SK-N-SH (cell line): ENCODE measurements at regions not wholly inside any gene's neighbourhood (a gene's known extent, or its start where the extent isn't known, plus 50 kb on each side); places are given as distances from the start of the nearest gene placed in this dataset.

Source experiments
- CTCF ChIA-PET: fragments of 300-600, 350-600 bp; formaldehyde crosslinking; extraction: SDS; loops from one replicate; lab custom pipeline; 2021; lab: Yijun Ruan, JAX
- POLR2A ChIA-PET: fragments of 350-600 bp; sonication (Branson Sonifier 250); formaldehyde crosslinking; extraction: SDS; loops from one replicate; lab custom pipeline; 2020; ENCODE audit warnings: antibody characterized with exemption, inconsistent platforms; lab: Yijun Ruan, JAX
- DNase-seq: peaks from one replicate; pipeline ENCODE4 v3.0.0; 2012
- H2AFZ ChIP-seq: fragments of 200-600 bp; sonication (generic); 2 replicates; pipeline ENCODE4 v1.8.1; 2016; ENCODE audit warnings: antibody characterized with exemption, mild to moderate bottlenecking, low read depth
- H3F3A ChIP-seq: fragments of 200-600 bp; sonication (generic); replicated peaks from 2 replicates; pipeline ENCODE3; 2016; ENCODE audit warnings: antibody characterized with exemption, mild to moderate bottlenecking; ENCODE audit not compliant: insufficient read depth
- H3K27ac ChIP-seq, 2 experiments: fragments of 200-500 bp in 1 of 2; fragments of 200-600 bp in 1 of 2; sonication (Bioruptor generic) in 1 of 2; sonication (generic), shearing (Covaris generic) in 1 of 2; 2 replicates each; pipeline versions ENCODE4 v1.5.1 to v1.6.1; 2014 to 2016; ENCODE audit warnings: low read depth in 2 of 2, inconsistent platforms in 1 of 2, low read length in 1 of 2, mild to moderate bottlenecking in 1 of 2, mixed read lengths in 1 of 2
- H3K27me3 ChIP-seq: fragments of 200-600 bp; sonication (generic), shearing (Covaris generic); 2 replicates; pipeline ENCODE4 v1.6.1; 2016; ENCODE audit warnings: mixed run types; ENCODE audit not compliant: insufficient read depth
- H3K36me3 ChIP-seq, 2 experiments: fragments of 200-500 bp in 1 of 2; fragments of 200-600 bp in 1 of 2; sonication (Bioruptor generic) in 1 of 2; sonication (generic) in 1 of 2; replicated peaks in 1 of 2; 2 replicates each; pipeline versions ENCODE3 to v1.5.1; 2014 to 2016; ENCODE audit warnings: low read length in 1 of 2, mild to moderate bottlenecking in 1 of 2; ENCODE audit not compliant: insufficient read depth in 2 of 2, control insufficient read depth in 1 of 2
- H3K4me1 ChIP-seq, 2 experiments: fragments of 200-500 bp in 1 of 2; fragments of 200-600 bp in 1 of 2; sonication (Bioruptor generic) in 1 of 2; sonication (generic), shearing (Covaris generic) in 1 of 2; 2 replicates each; pipeline versions ENCODE4 v1.5.1 to v1.6.1; 2014 to 2016; ENCODE audit warnings: low read depth in 1 of 2, low read length in 1 of 2, mixed run types in 1 of 2; ENCODE audit not compliant: insufficient read depth in 2 of 2, control insufficient read depth in 1 of 2
- H3K4me2 ChIP-seq: fragments of 200-600 bp; sonication (generic), shearing (Covaris generic); 2 replicates; pipeline ENCODE4 v1.6.1; 2017; ENCODE audit warnings: mixed run types
- H3K4me3 ChIP-seq, 2 experiments: fragments of 200-500 bp in 1 of 2; fragments of 200-600 bp in 1 of 2; sonication (Bioruptor generic) in 1 of 2; sonication (generic), shearing (Covaris generic) in 1 of 2; 2 replicates each; pipeline versions ENCODE4 v1.5.1 to v1.8.1; 2014 to 2016; ENCODE audit warnings: low read depth in 2 of 2, inconsistent platforms in 1 of 2, low read length in 1 of 2, mild to moderate bottlenecking in 1 of 2, mixed read lengths in 1 of 2, moderate library complexity in 1 of 2
- H3K79me2 ChIP-seq: fragments of 200-600 bp; sonication (generic); 2 replicates; pipeline ENCODE4 v1.8.1; 2017; ENCODE audit warnings: mild to moderate bottlenecking; ENCODE audit not compliant: insufficient read depth
- H3K9ac ChIP-seq: fragments of 200-600 bp; sonication (generic); 2 replicates; pipeline ENCODE4 v1.6.1; 2017; ENCODE audit warnings: mixed run types
- H3K9me2 ChIP-seq: fragments of 200-600 bp; sonication (generic); 2 replicates; pipeline ENCODE4 v1.6.1; 2017; ENCODE audit warnings: mixed run types
- H3K9me3 ChIP-seq: fragments of 200-600 bp; sonication (generic); 2 replicates; pipeline ENCODE4 v1.6.1; 2017; ENCODE audit warnings: mixed run types, mild to moderate bottlenecking, moderate library complexity
- H4K20me1 ChIP-seq: fragments of 200-600 bp; sonication (generic); 2 replicates; pipeline ENCODE4 v1.6.1; 2017; ENCODE audit warnings: mild to moderate bottlenecking, mixed run types; ENCODE audit not compliant: insufficient read depth
- CHD2 ChIP-seq: fragments of 150-350 bp; IDR thresholded peaks from 2 replicates; pipeline ENCODE4 v1.6.1; 2018; ENCODE audit warnings: low read length; ENCODE audit not compliant: partially characterized antibody
- ELF1 ChIP-seq: IDR thresholded peaks from 2 replicates; pipeline ENCODE4 v1.4.0; 2012
- EP300 ChIP-seq, 2 experiments: IDR thresholded peaks; 2 replicates each; pipeline versions ENCODE4 v1.4.0 to v1.6.1; 2012; ENCODE audit warnings: borderline replicate concordance in 1 of 2, low read depth in 1 of 2, low read length in 1 of 2
- EZH2phosphoT487 ChIP-seq: fragments of 200-600 bp; sonication (generic); IDR thresholded peaks from 2 replicates; pipeline ENCODE4 v1.6.1; 2017; ENCODE audit warnings: low read depth, mixed run types, mild to moderate bottlenecking, antibody characterized with exemption, moderate library complexity, borderline replicate concordance
- GABPA ChIP-seq: IDR thresholded peaks from 2 replicates; pipeline ENCODE4 v1.4.0; 2012; ENCODE audit warnings: low read depth, mild to moderate bottlenecking
- GATA2 ChIP-seq: sonication (generic); formaldehyde crosslinking; IDR thresholded peaks from 2 replicates; pipeline ENCODE4 v1.5.0; 2020; ENCODE audit warnings: mild to moderate bottlenecking, missing genetic modification reagents
- JUND ChIP-seq: IDR thresholded peaks from 2 replicates; pipeline ENCODE4 v1.4.0; 2012
- MEF2A ChIP-seq: IDR thresholded peaks from 2 replicates; pipeline ENCODE4 v1.4.0; 2012; ENCODE audit warnings: low read depth, borderline replicate concordance
- MXI1 ChIP-seq: IDR thresholded peaks from 2 replicates; pipeline ENCODE4 v1.6.1; 2012; ENCODE audit warnings: mild to moderate bottlenecking, low read depth, low read length, improper control_type of control experiment
- RAD21 ChIP-seq: IDR thresholded peaks from 2 replicates; pipeline ENCODE4 v1.6.1; 2012; ENCODE audit warnings: mild to moderate bottlenecking, low read length
- RCOR1 ChIP-seq: fragments of 150-350 bp; IDR thresholded peaks from 2 replicates; pipeline ENCODE4 v1.6.1; 2017; ENCODE audit warnings: antibody characterized with exemption, low read length
- SMC3 ChIP-seq: IDR thresholded peaks from 2 replicates; pipeline ENCODE4 v1.6.1; 2012; ENCODE audit warnings: low read depth, low read length, improper control_type of control experiment
- TAF1 ChIP-seq: IDR thresholded peaks from 2 replicates; pipeline ENCODE4 v1.6.1; 2012; ENCODE audit warnings: low read depth, mild to moderate bottlenecking, low read length, moderate library complexity, borderline replicate concordance
- TEAD4 ChIP-seq: IDR thresholded peaks from 2 replicates; pipeline ENCODE4 v1.4.0; 2012; ENCODE audit warnings: mild to moderate bottlenecking, borderline replicate concordance; ENCODE audit not compliant: insufficient read depth
- YY1 ChIP-seq: IDR thresholded peaks from 2 replicates; pipeline ENCODE4 v1.4.0; 2012; ENCODE audit warnings: low read depth, mild to moderate bottlenecking
- WGBS: methylation state at CpG from one replicate; pipeline ENCODE4 v1.1.6; 2017; ENCODE audit warnings: low lambda C conversion rate; 5-methylcytosine and 5-hydroxymethylcytosine counted together
- TF ChIP-seq, protein P1 (sequence below): IDR thresholded peaks from 2 replicates; pipeline ENCODE4 v1.4.0; 2012; ENCODE audit warnings: low read depth
- TF ChIP-seq, protein P2 (sequence below): fragments of 200-600 bp; sonication (generic); IDR thresholded peaks from 2 replicates; pipeline ENCODE4 v1.6.1; 2017; ENCODE audit warnings: antibody characterized with exemption, mild to moderate bottlenecking, moderate library complexity
- TF ChIP-seq, protein P3 (sequence below): IDR thresholded peaks from 2 replicates; pipeline ENCODE4 v1.6.1; 2012; ENCODE audit warnings: mild to moderate bottlenecking, low read depth, low read length, moderate library complexity
- TF ChIP-seq, protein P4 (sequence below): IDR thresholded peaks from 2 replicates; pipeline ENCODE4 v1.4.0; 2012; ENCODE audit warnings: low read depth, borderline replicate concordance

DNA sequence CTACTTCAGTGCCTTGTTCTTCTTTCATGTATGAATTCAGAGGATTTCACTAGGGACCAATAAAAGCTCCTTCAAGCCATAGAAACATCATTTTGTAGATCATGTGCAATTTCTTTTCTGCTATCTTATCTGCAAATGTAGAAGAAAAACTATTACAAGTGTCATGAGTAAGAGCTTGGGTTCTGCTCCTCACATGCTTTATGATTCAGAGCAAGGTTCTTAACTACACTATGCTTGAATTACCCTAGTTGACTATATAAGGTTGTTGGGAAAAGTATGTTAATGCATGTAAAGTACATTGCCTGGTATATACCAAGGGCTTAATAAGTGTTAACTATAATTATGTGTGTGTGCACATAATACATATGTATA lies 91.4 kb upstream of the S1PR1 start:
- no peak overlapping the region for H3K4me2 ChIP-seq

DNA sequence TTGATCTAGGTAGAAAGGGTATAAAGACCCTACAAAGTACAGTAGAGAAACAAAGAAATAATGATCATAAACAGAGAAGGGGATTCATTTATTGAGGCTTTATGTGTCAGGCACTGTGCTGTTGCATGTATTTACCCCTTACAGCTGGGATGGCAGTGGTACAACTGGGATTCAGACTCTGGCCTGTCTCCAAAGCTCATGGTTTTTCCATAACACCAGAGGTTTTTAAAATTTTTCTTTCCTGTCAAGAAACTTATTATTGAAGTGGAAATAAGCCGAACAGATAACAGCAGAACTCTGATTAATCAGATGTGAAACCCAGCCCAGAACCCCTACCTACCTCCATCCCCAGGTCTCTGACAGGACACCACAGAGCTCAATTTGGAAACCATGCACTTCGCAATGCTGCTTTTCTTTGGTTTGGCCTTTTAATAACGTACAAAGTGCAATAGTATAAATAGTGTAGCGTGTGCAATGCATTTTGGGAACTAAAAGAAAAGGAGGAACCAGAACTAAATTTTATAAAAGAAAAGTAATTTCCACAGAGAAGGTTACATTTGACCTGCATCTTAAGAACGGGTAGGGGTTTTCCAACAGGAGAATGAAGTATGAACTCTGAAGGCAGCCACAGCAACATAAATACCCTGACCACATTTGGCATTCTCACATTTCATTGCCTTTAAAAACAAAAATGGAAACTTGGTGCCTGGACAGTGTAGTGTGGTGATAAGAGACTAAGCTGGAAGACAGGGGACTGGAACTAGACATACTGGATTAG lies 92.0 kb upstream of the S1PR1 start:
- ChIA-PET CTCF (interaction anchor here (1.1 kb wide), 1 partner anchor 9 kb away, joined by 3 read pairs; no protein-coding TSS in a partner anchor), POLR2A (no interaction called here)
- H2AFZ ChIP-seq = no peak overlapping the region
- no peaks in the 10 kb centered on the region for H3K9me2 ChIP-seq
- H3K4me2 ChIP-seq = no peak overlapping the region
- H3K36me3 ChIP-seq = no peaks in the 10 kb centered on the region
- no peaks in the 10 kb centered on the region for H3K79me2 ChIP-seq
- H3K4me1 ChIP-seq = peaks cover 3 to 10% of the 10 kb centered on the region in 2 experiments; a peak in 3 of 4 replicates
- H3K9ac ChIP-seq = no peak overlapping the region
- no peaks in the 10 kb centered on the region for H4K20me1 ChIP-seq
- H3K4me3 ChIP-seq = no peak overlapping the region
- H3K9me3 ChIP-seq = no peaks in the 10 kb centered on the region
- H3K27ac ChIP-seq = no peak overlapping the region
- H3F3A ChIP-seq = no peaks in the 10 kb centered on the region
- H3K27me3 ChIP-seq = no peaks in the 10 kb centered on the region
- WGBS = 77% methylated on average over 5 of the region's 5 CpGs
- no peak for DNase-seq
- TF ChIP-seq, protein P1, sequence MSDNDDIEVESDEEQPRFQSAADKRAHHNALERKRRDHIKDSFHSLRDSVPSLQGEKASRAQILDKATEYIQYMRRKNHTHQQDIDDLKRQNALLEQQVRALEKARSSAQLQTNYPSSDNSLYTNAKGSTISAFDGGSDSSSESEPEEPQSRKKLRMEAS = no peak
- TF ChIP-seq JUND (no peak), TEAD4 (no peak), MEF2A (no peak), EP300 (IDR thresholded peaks at IDR 0.05; ENCODE audit: borderline replicate concordance in 1 of 2, low read depth in 1 of 2, low read length in 1 of 2) (no peak), YY1 (no peak), RAD21 (no peak), ELF1 (no peak), GABPA (no peak), RCOR1 (no peak), GATA2 (no peak), SMC3 (no peak), EZH2phosphoT487 (no peak), MXI1 (no peak)
- TF ChIP-seq, protein P2, sequence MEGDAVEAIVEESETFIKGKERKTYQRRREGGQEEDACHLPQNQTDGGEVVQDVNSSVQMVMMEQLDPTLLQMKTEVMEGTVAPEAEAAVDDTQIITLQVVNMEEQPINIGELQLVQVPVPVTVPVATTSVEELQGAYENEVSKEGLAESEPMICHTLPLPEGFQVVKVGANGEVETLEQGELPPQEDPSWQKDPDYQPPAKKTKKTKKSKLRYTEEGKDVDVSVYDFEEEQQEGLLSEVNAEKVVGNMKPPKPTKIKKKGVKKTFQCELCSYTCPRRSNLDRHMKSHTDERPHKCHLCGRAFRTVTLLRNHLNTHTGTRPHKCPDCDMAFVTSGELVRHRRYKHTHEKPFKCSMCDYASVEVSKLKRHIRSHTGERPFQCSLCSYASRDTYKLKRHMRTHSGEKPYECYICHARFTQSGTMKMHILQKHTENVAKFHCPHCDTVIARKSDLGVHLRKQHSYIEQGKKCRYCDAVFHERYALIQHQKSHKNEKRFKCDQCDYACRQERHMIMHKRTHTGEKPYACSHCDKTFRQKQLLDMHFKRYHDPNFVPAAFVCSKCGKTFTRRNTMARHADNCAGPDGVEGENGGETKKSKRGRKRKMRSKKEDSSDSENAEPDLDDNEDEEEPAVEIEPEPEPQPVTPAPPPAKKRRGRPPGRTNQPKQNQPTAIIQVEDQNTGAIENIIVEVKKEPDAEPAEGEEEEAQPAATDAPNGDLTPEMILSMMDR = no peak
- TF ChIP-seq, protein P3, sequence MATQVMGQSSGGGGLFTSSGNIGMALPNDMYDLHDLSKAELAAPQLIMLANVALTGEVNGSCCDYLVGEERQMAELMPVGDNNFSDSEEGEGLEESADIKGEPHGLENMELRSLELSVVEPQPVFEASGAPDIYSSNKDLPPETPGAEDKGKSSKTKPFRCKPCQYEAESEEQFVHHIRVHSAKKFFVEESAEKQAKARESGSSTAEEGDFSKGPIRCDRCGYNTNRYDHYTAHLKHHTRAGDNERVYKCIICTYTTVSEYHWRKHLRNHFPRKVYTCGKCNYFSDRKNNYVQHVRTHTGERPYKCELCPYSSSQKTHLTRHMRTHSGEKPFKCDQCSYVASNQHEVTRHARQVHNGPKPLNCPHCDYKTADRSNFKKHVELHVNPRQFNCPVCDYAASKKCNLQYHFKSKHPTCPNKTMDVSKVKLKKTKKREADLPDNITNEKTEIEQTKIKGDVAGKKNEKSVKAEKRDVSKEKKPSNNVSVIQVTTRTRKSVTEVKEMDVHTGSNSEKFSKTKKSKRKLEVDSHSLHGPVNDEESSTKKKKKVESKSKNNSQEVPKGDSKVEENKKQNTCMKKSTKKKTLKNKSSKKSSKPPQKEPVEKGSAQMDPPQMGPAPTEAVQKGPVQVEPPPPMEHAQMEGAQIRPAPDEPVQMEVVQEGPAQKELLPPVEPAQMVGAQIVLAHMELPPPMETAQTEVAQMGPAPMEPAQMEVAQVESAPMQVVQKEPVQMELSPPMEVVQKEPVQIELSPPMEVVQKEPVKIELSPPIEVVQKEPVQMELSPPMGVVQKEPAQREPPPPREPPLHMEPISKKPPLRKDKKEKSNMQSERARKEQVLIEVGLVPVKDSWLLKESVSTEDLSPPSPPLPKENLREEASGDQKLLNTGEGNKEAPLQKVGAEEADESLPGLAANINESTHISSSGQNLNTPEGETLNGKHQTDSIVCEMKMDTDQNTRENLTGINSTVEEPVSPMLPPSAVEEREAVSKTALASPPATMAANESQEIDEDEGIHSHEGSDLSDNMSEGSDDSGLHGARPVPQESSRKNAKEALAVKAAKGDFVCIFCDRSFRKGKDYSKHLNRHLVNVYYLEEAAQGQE = no peak

More for the DNA sequence above, 91.4 kb upstream of the S1PR1 start:
- Histone ChIP-seq H3K4me1 (peaks cover 0 to 10% of the 10 kb centered on the region in 2 experiments; a peak in 2 of 4 replicates), H3K9me2 (no peaks in the 10 kb centered on the region), H3K27me3 (no peaks in the 10 kb centered on the region), H3F3A (no peaks in the 10 kb centered on the region), H3K9ac (no peak overlapping the region), H4K20me1 (no peaks in the 10 kb centered on the region), H3K4me3 (no peak overlapping the region), H3K9me3 (no peaks in the 10 kb centered on the region), H3K36me3 (no peaks in the 10 kb centered on the region), H3K27ac (no peak overlapping the region), H2AFZ (no peak overlapping the region), H3K79me2 (no peaks in the 10 kb centered on the region)
- POLR2A ChIA-PET = no interaction called here
- DNase-seq = no peak
- TF ChIP-seq, protein P4, sequence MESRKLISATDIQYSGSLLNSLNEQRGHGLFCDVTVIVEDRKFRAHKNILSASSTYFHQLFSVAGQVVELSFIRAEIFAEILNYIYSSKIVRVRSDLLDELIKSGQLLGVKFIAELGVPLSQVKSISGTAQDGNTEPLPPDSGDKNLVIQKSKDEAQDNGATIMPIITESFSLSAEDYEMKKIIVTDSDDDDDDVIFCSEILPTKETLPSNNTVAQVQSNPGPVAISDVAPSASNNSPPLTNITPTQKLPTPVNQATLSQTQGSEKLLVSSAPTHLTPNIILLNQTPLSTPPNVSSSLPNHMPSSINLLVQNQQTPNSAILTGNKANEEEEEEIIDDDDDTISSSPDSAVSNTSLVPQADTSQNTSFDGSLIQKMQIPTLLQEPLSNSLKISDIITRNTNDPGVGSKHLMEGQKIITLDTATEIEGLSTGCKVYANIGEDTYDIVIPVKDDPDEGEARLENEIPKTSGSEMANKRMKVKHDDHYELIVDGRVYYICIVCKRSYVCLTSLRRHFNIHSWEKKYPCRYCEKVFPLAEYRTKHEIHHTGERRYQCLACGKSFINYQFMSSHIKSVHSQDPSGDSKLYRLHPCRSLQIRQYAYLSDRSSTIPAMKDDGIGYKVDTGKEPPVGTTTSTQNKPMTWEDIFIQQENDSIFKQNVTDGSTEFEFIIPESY = no peak
- TF ChIP-seq YY1 (no peak), CHD2 (no peak), TAF1 (no peak)
- CTCF ChIA-PET = interaction anchor here (1.0 to 1.1 kb wide), 2 partner anchors 9 to 93 kb away, joined by 3 read pairs; no protein-coding TSS in a partner anchor
